A549 (cell line): ENCODE measurements at regions not wholly inside any gene's neighbourhood (a gene's known extent, or its start where the extent isn't known, plus 50 kb on each side); places are given as distances from the start of the nearest gene placed in this dataset.

Experiments
- ATAC-seq, 2 experiments: fragments of 200-7000 bp in 1 of 2; fragments of >200 bp in 1 of 2; cut with Nextera tagmentation in 1 of 2; cut with Tn5 transposase in 1 of 2; 3 replicates each; pipeline versions ENCODE4 v1.8.0 to v1.9.1; 2018 to 2020; ENCODE audit warnings: mild to moderate bottlenecking in 1 of 2, moderate library complexity in 1 of 2
- CTCF ChIA-PET: fragments of 300-600 bp; sonication (Branson Sonifier 250); formaldehyde crosslinking; extraction: SDS; loops from one replicate; lab custom pipeline; 2021; ENCODE audit warnings: antibody characterized with exemption, inconsistent platforms; lab: Yijun Ruan, JAX
- POLR2A ChIA-PET: fragments of 350-600 bp; formaldehyde crosslinking; extraction: SDS; loops from one replicate; lab custom pipeline; 2021; ENCODE audit warnings: antibody characterized with exemption, inconsistent platforms; lab: Yijun Ruan, JAX
- DNase-seq, 2 experiments: peaks; one replicate each; pipeline versions ENCODE4 v3.0.0 to v3.0.0-alpha.2; 2011 to 2016; ENCODE audit warnings: low read depth in 1 of 2, low spot score in 1 of 2
- FAIRE-seq: peaks from 2 replicates; lab custom pipeline; 2011; peaks lifted over from hg19 to GRCh38; lab: Jason Lieb, UNC
- H3K27ac ChIP-seq, 2 experiments: fragments of >200 bp; sonication (Bioruptor Twin); formaldehyde crosslinking; 3 replicates each; pipeline ENCODE4 v1.5.1; 2016 to 2017
- H3K4me1 ChIP-seq: fragments of >200 bp; sonication (Bioruptor Twin); formaldehyde crosslinking; 3 replicates; pipeline ENCODE4 v1.6.1; 2016
- H3K4me2 ChIP-seq: fragments of >200 bp; sonication (Bioruptor Twin); formaldehyde crosslinking; 3 replicates; pipeline ENCODE4 v1.6.1; 2016
- H3K4me3 ChIP-seq: fragments of >200 bp; sonication (Bioruptor Twin); formaldehyde crosslinking; 3 replicates; pipeline ENCODE4 v1.5.1; 2016
- H3K9me3 ChIP-seq: fragments of >200 bp; sonication (Bioruptor Twin); formaldehyde crosslinking; 3 replicates; pipeline ENCODE4 v1.6.1; 2016
- ATOH8 ChIP-seq: fragments of 250-450 bp; sonication (Bioruptor Pico); IDR thresholded peaks from 2 replicates; pipeline ENCODE4 v1.5.0; 2020; ENCODE audit warnings: low read depth, mild to moderate bottlenecking, moderate library complexity
- BCL3 ChIP-seq: fragments of >200 bp; sonication (Bioruptor Twin); formaldehyde crosslinking; IDR thresholded peaks from 3 replicates; pipeline ENCODE4 v1.6.1; 2016
- CBX8 ChIP-seq: fragments of 200-600 bp; sonication (generic); IDR thresholded peaks from 2 replicates; pipeline ENCODE4 v1.6.1; 2016
- EHMT2 ChIP-seq: fragments of 200-600 bp; sonication (generic); IDR thresholded peaks from 2 replicates; pipeline ENCODE4 v1.6.1; 2016; ENCODE audit warnings: antibody characterized with exemption, low read depth, mild to moderate bottlenecking, moderate library complexity
- ELK1 ChIP-seq: fragments of 150-350 bp; IDR thresholded peaks from 2 replicates; pipeline ENCODE4 v1.6.1; 2014; ENCODE audit warnings: low read depth, mild to moderate bottlenecking, low read length
- FOXS1 ChIP-seq: fragments of 250-450 bp; sonication (Bioruptor Pico); IDR thresholded peaks from 2 replicates; pipeline ENCODE4 v1.5.0; 2020; ENCODE audit warnings: mild to moderate bottlenecking, moderate library complexity
- HEYL ChIP-seq: fragments of 250-450 bp; sonication (Bioruptor Pico); IDR thresholded peaks from 2 replicates; pipeline ENCODE4 v1.8.0; 2021; ENCODE audit warnings: mild to moderate bottlenecking, moderate library complexity
- HMGXB4 ChIP-seq: fragments of 250-450 bp; sonication (Bioruptor Pico); IDR thresholded peaks from 2 replicates; pipeline ENCODE4 v1.5.0; 2021; ENCODE audit warnings: mild to moderate bottlenecking, moderate library complexity, borderline replicate concordance
- HOXB13 ChIP-seq: fragments of 250-450 bp; sonication (Bioruptor Pico); IDR thresholded peaks from 2 replicates; pipeline ENCODE4 v1.5.0; 2020; ENCODE audit warnings: low read depth, mild to moderate bottlenecking, moderate library complexity
- JUN ChIP-seq, 2 experiments: fragments of >200 bp; sonication (Bioruptor Twin); formaldehyde crosslinking; IDR thresholded peaks; 2 replicates in 1 of 2; 3 replicates in 1 of 2; pipeline ENCODE4 v1.6.1; 2016 to 2017
- KDM5A ChIP-seq: fragments of 200-600 bp; sonication (generic); IDR thresholded peaks from 2 replicates; pipeline ENCODE4 v1.6.1; 2016; ENCODE audit warnings: antibody characterized with exemption, mild to moderate bottlenecking
- NFE2L2 ChIP-seq: fragments of 150-350 bp; conservative IDR thresholded peaks from 2 replicates; pipeline ENCODE4 v1.6.1; 2014; ENCODE audit warnings: low read length
- PBX3 ChIP-seq: IDR thresholded peaks from 2 replicates; pipeline ENCODE4 v1.6.1; 2012
- POLR2AphosphoS2 ChIP-seq: conservative IDR thresholded peaks from 2 replicates; pipeline ENCODE4 v1.6.1; 2012; ENCODE audit warnings: low read length, improper control_type of control experiment, inconsistent platforms
- RCOR1 ChIP-seq: fragments of 150-350 bp; IDR thresholded peaks from 2 replicates; pipeline ENCODE4 v1.6.1; 2014; ENCODE audit warnings: antibody characterized with exemption, low read length, low read depth
- SMC3 ChIP-seq: fragments of >200 bp; sonication (Bioruptor Twin); formaldehyde crosslinking; IDR thresholded peaks from 3 replicates; pipeline ENCODE4 v1.6.1; 2018; ENCODE audit warnings: inconsistent platforms
- USF2 ChIP-seq: fragments of 450-650 bp; IDR thresholded peaks from 2 replicates; pipeline ENCODE4 v1.6.1; 2014; ENCODE audit warnings: antibody characterized with exemption
- ZC3H11A ChIP-seq: fragments of 450-650 bp; IDR thresholded peaks from 2 replicates; pipeline ENCODE4 v1.6.1; 2014; ENCODE audit warnings: antibody characterized with exemption, mild to moderate bottlenecking
- ZFP36 ChIP-seq: fragments of 450-650 bp; IDR thresholded peaks from 2 replicates; pipeline ENCODE4 v1.6.1; 2014; ENCODE audit warnings: borderline replicate concordance; ENCODE audit not compliant: partially characterized antibody
- ZNF302 ChIP-seq: fragments of 250-450 bp; sonication (Bioruptor Pico); IDR thresholded peaks from 2 replicates; pipeline ENCODE4 v1.9.0; 2021; ENCODE audit warnings: inconsistent platforms, mild to moderate bottlenecking, moderate library complexity
- WGBS: methylation state at CpG from one replicate; pipeline ENCODE4 v1.1.6; 2017; ENCODE audit errors: missing lambda C conversion rate; 5-methylcytosine and 5-hydroxymethylcytosine counted together

- Histone ChIP-seq H3K4me2 (no peak overlapping the region), H3K4me3 (no peak overlapping the region), H3K27ac (no peak overlapping the region), H3K9me3 (no peaks in the 10 kb centered on the region)
- no peak for DNase-seq
- no peak for ATAC-seq
- FAIRE-seq, result no peak
- TF ChIP-seq BCL3 (no peak), POLR2AphosphoS2 (no peak), USF2 (no peak), EHMT2 (no peak), RCOR1 (no peak), HOXB13 (CRISPR knock-in tag) (no peak), JUN (IDR thresholded peaks at IDR 0.05) (no peak), ATOH8 (no peak), SMC3 (no peak), PBX3 (no peak), ZFP36 (no peak), ZNF302 (CRISPR knock-in tag) (no peak)
- TF ChIP-seq, all 56 proteins: peak for 0
- ChIA-PET POLR2A (no interaction called here), CTCF (no interaction called here)
- no peaks in the 10 kb centered on the region for H3K4me1 ChIP-seq
- 4% methylated on average over 2 of the region's 2 CpGs for WGBS
Observed at GRCh38 chr21:27265949-27266348, 299.1 kb upstream of the ADAMTS5 start.

- H3K4me3 ChIP-seq, result no peak overlapping the region
- DNase-seq (no peak), ATAC-seq (no peak), FAIRE-seq (no peak)
- TF ChIP-seq KDM5A (no peak), NFE2L2 (no peak), CBX8 (no peak), ELK1 (no peak), JUN (IDR thresholded peaks at IDR 0.05) (no peak), ZFP36 (no peak), HMGXB4 (no peak), FOXS1 (no peak), ZC3H11A (no peak), HEYL (CRISPR knock-in tag) (no peak)
- no peaks in the 10 kb centered on the region for H3K4me1 ChIP-seq
- H3K9me3 ChIP-seq, result no peaks in the 10 kb centered on the region
- 4% methylated on average over 1 of the region's 1 CpG for WGBS
- H3K4me2 ChIP-seq, result no peak overlapping the region
- no peak overlapping the region for H3K27ac ChIP-seq
- ChIA-PET CTCF (no interaction called here), POLR2A (no interaction called here)
Observed at GRCh38 chr21:27265492-27265891, 298.6 kb upstream of the ADAMTS5 start.
